GM12878 (cell line): ENCODE measurements at regions not wholly inside any gene's neighbourhood (a gene's known extent, or its start where the extent isn't known, plus 50 kb on each side); places are given as distances from the start of the nearest gene placed in this dataset.

Source experiments
- ATAC-seq: fragments of 200-7000 bp; cut with Tn5 transposase; 3 replicates; pipeline ENCODE4 v1.9.1; 2020; ENCODE audit warnings: mild to moderate bottlenecking, moderate library complexity
- BruUV-seq: library from RNA; stranded (reverse); fragments of 400-500 nt; replicated peaks from 2 replicates; lab custom pipeline; 2021; lab: Mats Ljungman, UMichigan
- CTCF ChIA-PET: fragments of 300-600 bp; sonication (Branson Sonifier 250); formaldehyde crosslinking; extraction: SDS; loops from one replicate; lab custom pipeline; 2021; ENCODE audit warnings: inconsistent platforms; lab: Yijun Ruan, JAX
- POLR2A ChIA-PET: fragments of 350-600 bp; formaldehyde crosslinking; extraction: SDS; loops from one replicate; lab custom pipeline; 2021; ENCODE audit warnings: inconsistent platforms; lab: Charles Lee
- RAD21 ChIA-PET: fragments of 300-600 bp; sonication (Branson Sonifier 250); formaldehyde crosslinking; loops from one replicate; lab custom pipeline; 2023; ENCODE audit warnings: antibody characterized with exemption; ENCODE audit not compliant: unreplicated experiment; lab: Charles Lee
- SMC1A ChIA-PET: fragments of 300-600 bp; sonication (Branson Sonifier 250); formaldehyde crosslinking; loops from one replicate; lab custom pipeline; 2023; ENCODE audit not compliant: unreplicated experiment, uncharacterized antibody; lab: Charles Lee
- DNase-seq: peaks from one replicate; pipeline ENCODE4 v3.0.0-alpha.2; 2011; ENCODE audit warnings: low read depth, low spot score
- FAIRE-seq: peaks from 3 replicates; lab custom pipeline; 2011; peaks lifted over from hg19 to GRCh38; lab: Jason Lieb, UNC
- H2AFZ ChIP-seq: 2 replicates; pipeline ENCODE4 v1.6.0; 2011; ENCODE audit warnings: low read depth, low read length, control low read depth; ENCODE audit not compliant: control insufficient read depth
- H3K27ac ChIP-seq: 2 replicates; pipeline ENCODE4 v1.5.1; 2011; ENCODE audit warnings: control low read depth; ENCODE audit not compliant: control insufficient read depth, insufficient read depth
- H3K27me3 ChIP-seq, 2 experiments: replicated peaks in 1 of 2; 2 replicates each; pipeline versions ENCODE4 v1.6.0 to v1.6.1; 2011; ENCODE audit warnings: low read length in 1 of 2; ENCODE audit not compliant: control insufficient read depth in 2 of 2, insufficient read depth in 2 of 2
- H3K36me3 ChIP-seq, 2 experiments: 2 replicates each; pipeline ENCODE4 v1.5.1; 2011; ENCODE audit warnings: low read length in 1 of 2; ENCODE audit not compliant: control insufficient read depth in 2 of 2, insufficient read depth in 2 of 2
- H3K4me1 ChIP-seq: 2 replicates; pipeline ENCODE4 v1.6.1; 2011; ENCODE audit warnings: mild to moderate bottlenecking, low read length, moderate library complexity, mixed read lengths; ENCODE audit not compliant: control insufficient read depth, insufficient read depth
- H3K4me2 ChIP-seq: 2 replicates; pipeline ENCODE4 v1.6.0; 2011; ENCODE audit warnings: control low read depth; ENCODE audit not compliant: control insufficient read depth, insufficient read depth
- H3K4me3 ChIP-seq: fragments of 200-600 bp; sonication (generic); 2 replicates; pipeline ENCODE4 v1.5.1; 2016
- H3K79me2 ChIP-seq: 2 replicates; pipeline ENCODE4 v1.6.0; 2011; ENCODE audit warnings: low read length; ENCODE audit not compliant: control insufficient read depth, insufficient read depth
- H3K9ac ChIP-seq: 2 replicates; pipeline ENCODE4 v1.8.0; 2011; ENCODE audit warnings: low read length, control low read depth, mixed read lengths; ENCODE audit not compliant: control insufficient read depth, insufficient read depth
- H3K9me3 ChIP-seq: replicated peaks from 3 replicates; pipeline ENCODE4 v1.5.1; 2011; ENCODE audit warnings: mild to moderate bottlenecking, low read length; ENCODE audit not compliant: control insufficient read depth, insufficient read depth
- H4K20me1 ChIP-seq: 2 replicates; pipeline ENCODE4 v1.6.0; 2011; ENCODE audit not compliant: control insufficient read depth, insufficient read depth
- BHLHE40 ChIP-seq, 2 experiments: fragments of 450-650 bp in 1 of 2; IDR thresholded peaks; 2 replicates each; pipeline ENCODE4 v1.6.1; 2011 to 2017; ENCODE audit warnings: low read depth in 2 of 2, borderline replicate concordance in 1 of 2, improper control_type of control experiment in 1 of 2, low read length in 1 of 2, mild to moderate bottlenecking in 1 of 2
- CEBPZ ChIP-seq: fragments of 150-350 bp; IDR thresholded peaks from 2 replicates; pipeline ENCODE4 v1.6.1; 2016; ENCODE audit warnings: low read depth, low read length
- FOS ChIP-seq: IDR thresholded peaks from 3 replicates; pipeline ENCODE4 v1.6.1; 2011; ENCODE audit warnings: borderline replicate concordance; ENCODE audit not compliant: insufficient read length; ENCODE audit errors: extremely low read depth
- HDAC2 ChIP-seq: fragments of 200-600 bp; sonication (generic); IDR thresholded peaks from 2 replicates; pipeline ENCODE4 v1.6.1; 2017
- IKZF1 ChIP-seq: fragments of 450-650 bp; conservative IDR thresholded peaks from 2 replicates; pipeline ENCODE4 v1.6.1; 2017; ENCODE audit warnings: antibody characterized with exemption, mild to moderate bottlenecking
- IRF5 ChIP-seq: fragments of 450-650 bp; IDR thresholded peaks from 2 replicates; pipeline ENCODE4 v1.6.1; 2017; ENCODE audit warnings: borderline replicate concordance
- MEF2B ChIP-seq: fragments of 450-650 bp; IDR thresholded peaks from 2 replicates; pipeline ENCODE4 v1.6.1; 2018; ENCODE audit warnings: mild to moderate bottlenecking, moderate library complexity; ENCODE audit not compliant: partially characterized antibody, poor library complexity, severe bottlenecking
- MTA3 ChIP-seq: IDR thresholded peaks from 2 replicates; pipeline ENCODE4 v1.6.1; 2012; ENCODE audit warnings: low read length, inconsistent platforms, borderline replicate concordance
- PBX3 ChIP-seq: IDR thresholded peaks from 2 replicates; pipeline ENCODE4 v1.6.1; 2011; ENCODE audit warnings: mild to moderate bottlenecking, low read depth, low read length, moderate library complexity; ENCODE audit not compliant: insufficient replicate concordance
- RAD51 ChIP-seq: fragments of 450-650 bp; IDR thresholded peaks from 2 replicates; pipeline ENCODE4 v1.6.1; 2016; ENCODE audit warnings: moderate library complexity, mild to moderate bottlenecking, inconsistent platforms
- RCOR1 ChIP-seq: conservative IDR thresholded peaks from 2 replicates; pipeline ENCODE4 v1.6.1; 2012; ENCODE audit warnings: low read depth, low read length, improper control_type of control experiment
- SPI1 ChIP-seq: IDR thresholded peaks from 2 replicates; pipeline ENCODE4 v1.6.1; 2011; ENCODE audit warnings: low read depth, mild to moderate bottlenecking, low read length, moderate library complexity, borderline replicate concordance; ENCODE audit not compliant: insufficient read depth
- TCF12 ChIP-seq: IDR thresholded peaks from 2 replicates; pipeline ENCODE4 v1.6.1; 2011; ENCODE audit warnings: low read depth, mild to moderate bottlenecking, low read length
- WGBS: methylation state at CpG from one replicate; pipeline ENCODE4 v1.1.6; 2016; ENCODE audit warnings: low lambda C conversion rate; ENCODE audit not compliant: insufficient replicate concordance, insufficient coverage; ENCODE audit errors: missing lambda C conversion rate; 5-methylcytosine and 5-hydroxymethylcytosine counted together
- in situ Hi-C: fragments of 300-500 bp; cut with MboI; formaldehyde crosslinking; loops from 9 replicates; pipeline ENCODE4 v1.14.3; 2018; ENCODE audit warnings: mixed read lengths
- intact Hi-C: fragments of 100-400 bp; cut with micrococcal nuclease; formaldehyde crosslinking; loops from one replicate; pipeline ENCODE4 v1.14.2; 2022; ENCODE audit not compliant: unreplicated experiment

GRCh38 chr1:198449261-198449660 is 91.2 kb downstream of the ATP6V1G3 start:
- Histone ChIP-seq H3K9ac (no peak overlapping the region), H3K27ac (no peak overlapping the region), H3K79me2 (no peaks in the 10 kb centered on the region), H3K4me2 (no peak overlapping the region), H3K4me1 (no peaks in the 10 kb centered on the region), H2AFZ (no peak overlapping the region), H3K27me3 (no peaks in the 10 kb centered on the region), H4K20me1 (no peaks in the 10 kb centered on the region), H3K36me3 (no peaks in the 10 kb centered on the region), H3K9me3 (no peaks in the 10 kb centered on the region), H3K4me3 (no peak overlapping the region)
- no TSS peak for BruUV-seq
- ChIA-PET RAD21 (no interaction called here), POLR2A (no interaction called here), SMC1A (interaction anchor here (1.0 kb wide), 2 partner anchors 16 to 72 kb away, joined by 3 to 4 read pairs; no protein-coding TSS in a partner anchor), CTCF (no interaction called here)
- FAIRE-seq (no peak), ATAC-seq (no peak), DNase-seq (no peak)
- in situ Hi-C loops, result no loop called here
- intact Hi-C loops, result no loop called here
- TF ChIP-seq IKZF1, result no peak

- ATAC-seq, result no peak
- H2AFZ ChIP-seq, result no peak overlapping the region
- H3K4me1 ChIP-seq, result no peaks in the 10 kb centered on the region
- no peaks in the 10 kb centered on the region for H3K36me3 ChIP-seq
- H3K4me2 ChIP-seq, result no peak overlapping the region
- ChIA-PET CTCF (no interaction called here), POLR2A (no interaction called here), SMC1A (no interaction called here), RAD21 (no interaction called here)
- H4K20me1 ChIP-seq, result no peaks in the 10 kb centered on the region
- DNase-seq, result no peak
- in situ Hi-C loops, result no loop called here
- H3K27me3 ChIP-seq, result no peaks in the 10 kb centered on the region
- FAIRE-seq, result no peak
- H3K9me3 ChIP-seq, result no peaks in the 10 kb centered on the region
- intact Hi-C loops, result no loop called here
- no peak overlapping the region for H3K9ac ChIP-seq
- no peak overlapping the region for H3K4me3 ChIP-seq
- H3K79me2 ChIP-seq, result no peaks in the 10 kb centered on the region
- no TSS peak for BruUV-seq
- WGBS, result 42% methylated on average over 1 of the region's 1 CpG
- H3K27ac ChIP-seq, result no peak overlapping the region
- TF ChIP-seq PBX3, result no peak
- TF ChIP-seq FOS, result no peak
- no peak for TF ChIP-seq SPI1
- TF ChIP-seq RAD51, result no peak
- TF ChIP-seq MEF2B, result no peak
- no peak for TF ChIP-seq TCF12
- no peak for TF ChIP-seq BHLHE40 (IDR thresholded peaks at IDR 0.05; ENCODE audit: borderline replicate concordance in 1 of 2, low read depth in 2 of 2, low read length in 1 of 2)
- TF ChIP-seq MTA3, result no peak
- no peak for TF ChIP-seq CEBPZ
- TF ChIP-seq RCOR1, result no peak
- no peak for TF ChIP-seq HDAC2
- no peak for TF ChIP-seq IRF5
Measured at GRCh38 chr1:198447468-198447867, 93.0 kb downstream of the ATP6V1G3 start.
